ENCODE measurements at regions not wholly inside any gene's neighbourhood (a gene's known extent, or its start where the extent isn't known, plus 50 kb on each side); places are given as distances from the start of the nearest gene placed in this dataset.

- TF ChIP-seq DPF2 (IDR thresholded peaks at IDR 0.05), result no peak
- TF ChIP-seq BCLAF1 (IDR thresholded peaks at IDR 0.05), result no peak
- no peak for TF ChIP-seq CTCF (IDR thresholded peaks at IDR 0.05 in 2 of 3, conservative IDR thresholded peaks at IDR 0.05 in 1 of 3; ENCODE audit: control insufficient read depth in 2 of 3, extremely low read depth in 1 of 3, insufficient read depth in 1 of 3, low read depth in 3 of 3, low read length in 3 of 3)
- TF ChIP-seq CREM (IDR thresholded peaks at IDR 0.05; ENCODE audit: low read depth), result no peak
- no peak for TF ChIP-seq POLR2A (IDR thresholded peaks at IDR 0.05; ENCODE audit: low read depth, low read length)
- TF ChIP-seq IRF5 (IDR thresholded peaks at IDR 0.05; ENCODE audit: borderline replicate concordance), result no peak
- no peak for TF ChIP-seq POLR2AphosphoS2 (IDR thresholded peaks at IDR 0.05; ENCODE audit: low read depth, low read length)
Measured at GRCh38 chr7:79598351-79598750, 144.9 kb upstream of the MAGI2 start.
